ENCODE measurements at regions not wholly inside any gene's neighbourhood (a gene's known extent, or its start where the extent isn't known, plus 50 kb on each side); places are given as distances from the start of the nearest gene placed in this dataset.

- TF ChIP-seq, protein P1, sequence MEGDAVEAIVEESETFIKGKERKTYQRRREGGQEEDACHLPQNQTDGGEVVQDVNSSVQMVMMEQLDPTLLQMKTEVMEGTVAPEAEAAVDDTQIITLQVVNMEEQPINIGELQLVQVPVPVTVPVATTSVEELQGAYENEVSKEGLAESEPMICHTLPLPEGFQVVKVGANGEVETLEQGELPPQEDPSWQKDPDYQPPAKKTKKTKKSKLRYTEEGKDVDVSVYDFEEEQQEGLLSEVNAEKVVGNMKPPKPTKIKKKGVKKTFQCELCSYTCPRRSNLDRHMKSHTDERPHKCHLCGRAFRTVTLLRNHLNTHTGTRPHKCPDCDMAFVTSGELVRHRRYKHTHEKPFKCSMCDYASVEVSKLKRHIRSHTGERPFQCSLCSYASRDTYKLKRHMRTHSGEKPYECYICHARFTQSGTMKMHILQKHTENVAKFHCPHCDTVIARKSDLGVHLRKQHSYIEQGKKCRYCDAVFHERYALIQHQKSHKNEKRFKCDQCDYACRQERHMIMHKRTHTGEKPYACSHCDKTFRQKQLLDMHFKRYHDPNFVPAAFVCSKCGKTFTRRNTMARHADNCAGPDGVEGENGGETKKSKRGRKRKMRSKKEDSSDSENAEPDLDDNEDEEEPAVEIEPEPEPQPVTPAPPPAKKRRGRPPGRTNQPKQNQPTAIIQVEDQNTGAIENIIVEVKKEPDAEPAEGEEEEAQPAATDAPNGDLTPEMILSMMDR (IDR thresholded peaks at IDR 0.05), result no peak
- TF ChIP-seq POLR2A (IDR thresholded peaks at IDR 0.05), result no peak
These were observed 244.8 kb downstream of the IPO8 start for GRCh38 chr12:30450872-30451271.

All from testis (tissue), 2 donors.